ENCODE measurements at regions not wholly inside any gene's neighbourhood (a gene's known extent, or its start where the extent isn't known, plus 50 kb on each side); places are given as distances from the start of the nearest gene placed in this dataset.

GRCh38 chr9:89773170-89773569, 168.4 kb downstream of the GADD45G start:
- DNase-seq, result no peak

DNA sequence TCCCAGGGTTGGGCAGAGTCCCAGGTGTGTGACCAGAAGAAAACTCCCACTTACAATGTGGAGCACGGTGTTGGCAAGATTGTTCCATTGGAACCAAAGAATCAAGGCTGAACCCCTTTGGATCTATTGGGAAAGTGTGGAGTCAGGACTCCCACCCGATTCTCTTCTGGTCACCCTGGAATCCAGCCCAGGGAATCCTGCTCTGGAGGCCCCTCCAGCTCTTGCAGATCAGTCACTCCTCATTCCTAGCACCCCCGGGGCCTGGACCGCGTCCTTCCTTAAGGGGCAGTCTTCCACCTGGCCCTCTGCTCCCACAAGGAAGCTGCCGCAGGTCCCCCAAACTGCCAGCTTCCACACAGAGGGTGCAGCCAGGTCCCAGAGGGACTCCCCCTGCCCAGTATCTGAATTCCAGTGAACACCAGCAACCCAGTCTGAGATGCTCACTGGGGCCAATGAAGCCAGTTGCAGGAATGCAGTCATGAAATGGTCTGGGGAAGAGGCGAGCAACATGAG, 170.1 kb downstream of the GADD45G start:
- no peak for DNase-seq

DNA sequence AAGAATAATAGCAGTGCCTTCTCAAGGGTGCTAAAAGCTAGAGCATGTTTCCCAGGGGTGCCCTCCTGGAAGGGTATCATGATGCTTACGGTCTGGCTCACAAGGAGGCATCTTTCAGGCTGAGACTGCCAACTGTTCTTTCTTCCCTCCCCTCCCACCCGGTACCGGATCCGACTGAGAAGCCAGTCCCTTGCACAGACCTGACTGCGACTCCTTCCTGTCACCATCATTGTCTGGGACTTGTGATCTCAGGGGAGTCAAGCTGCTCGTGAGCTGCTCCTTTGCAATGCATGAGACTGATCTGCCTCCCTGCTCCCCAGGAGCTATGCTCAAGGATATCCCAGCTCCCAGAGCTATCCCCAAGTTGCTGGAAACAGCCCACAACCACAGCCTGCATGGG, 170.8 kb downstream of the GADD45G start:
- DNase-seq, result no peak

DNA sequence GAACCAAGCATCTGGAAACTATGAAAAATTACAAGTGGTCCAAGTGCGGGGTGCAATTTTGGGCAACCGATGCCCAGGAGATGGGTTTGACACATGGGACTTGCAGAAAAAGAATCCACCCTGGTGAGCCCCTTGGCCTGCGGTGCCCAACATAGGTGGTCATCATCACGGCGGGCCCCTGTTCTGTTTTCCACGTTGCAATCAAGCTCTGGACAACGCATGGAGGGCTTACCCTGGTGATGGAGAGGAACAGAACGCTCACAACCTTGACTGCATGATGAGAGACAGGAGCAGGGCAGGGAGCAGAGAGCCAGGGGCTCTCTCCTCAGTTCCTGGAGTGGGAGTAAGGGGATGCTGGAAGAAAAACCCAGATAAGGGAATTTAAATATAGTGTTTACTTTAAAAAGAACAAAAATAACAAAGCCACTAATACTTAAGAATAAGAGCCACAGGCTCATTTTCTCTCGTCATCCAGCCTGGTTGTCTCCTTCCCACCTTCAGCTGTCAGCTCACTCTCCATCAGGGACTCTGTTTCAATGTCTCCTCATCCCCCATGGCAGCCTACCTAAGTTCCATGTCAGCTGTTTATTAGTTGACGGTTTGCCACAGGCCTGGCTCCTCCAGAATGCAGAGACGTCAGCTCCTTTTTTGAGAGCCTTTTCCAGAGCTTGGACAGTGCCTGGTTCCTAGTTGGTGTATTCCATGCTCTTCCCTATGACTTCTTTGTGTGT, 172.1 kb downstream of the GADD45G start:
- no peak for DNase-seq

DNA sequence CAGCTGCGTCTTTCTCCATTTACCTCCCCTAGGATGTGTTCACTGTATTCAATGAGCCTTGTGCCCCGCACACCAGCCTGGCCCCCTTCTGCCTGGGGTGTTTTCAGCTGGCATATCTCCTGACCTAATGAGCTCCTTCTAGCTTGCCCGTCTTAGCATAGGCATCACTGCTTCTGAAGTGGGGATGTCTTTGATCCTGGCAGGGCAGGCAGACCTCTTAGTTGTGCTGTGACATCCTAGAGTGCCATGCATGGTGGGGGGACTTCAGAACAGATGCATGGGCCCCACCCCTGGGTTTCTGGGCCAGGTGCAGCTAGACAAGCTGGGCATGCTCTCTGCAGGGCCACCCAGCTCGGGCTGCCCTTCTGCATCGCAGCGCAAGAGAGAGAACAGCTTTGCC, 172.7 kb downstream of the GADD45G start:
- DNase-seq, result no peak

- DNase-seq, result no peak
These were observed 173.6 kb downstream of the GADD45G start for GRCh38 chr9:89778100-89779090.

DNA sequence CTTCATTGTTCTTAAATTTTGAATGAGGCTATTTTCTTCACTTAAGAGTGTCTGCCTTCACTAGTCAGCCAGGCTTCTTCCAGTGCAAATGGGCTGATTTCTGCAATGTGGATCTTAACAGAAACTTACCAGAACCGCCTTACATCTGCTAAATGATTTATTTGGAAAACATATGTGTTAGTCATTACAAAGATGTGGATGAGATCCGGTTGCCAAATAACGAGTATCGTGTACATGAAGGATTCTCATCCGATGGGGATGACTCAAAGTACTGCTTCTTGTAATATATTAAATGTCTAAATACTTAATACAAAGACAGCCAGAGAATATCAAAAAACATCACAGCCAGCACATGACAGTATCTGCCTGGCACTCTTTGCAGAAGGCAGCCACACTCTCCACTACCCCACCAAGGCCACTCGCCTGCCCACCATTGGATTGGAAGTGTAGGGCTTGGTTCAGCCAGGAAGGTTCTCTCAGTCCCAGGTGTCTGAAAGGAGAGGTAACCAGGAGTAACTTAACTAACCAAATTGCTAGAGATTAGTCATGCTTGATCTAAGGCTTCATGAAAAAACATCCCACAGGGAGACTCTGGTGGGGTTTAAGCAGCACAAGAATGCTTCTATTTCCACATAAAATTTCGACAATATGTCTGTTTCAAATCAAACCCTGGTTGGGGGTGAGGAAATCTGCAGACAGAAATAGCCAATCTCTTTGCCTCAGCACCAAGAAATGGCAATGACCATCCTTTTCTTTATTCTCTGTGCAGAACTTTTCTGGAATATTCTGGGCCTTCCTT, 174.8 kb downstream of the GADD45G start:
- no peak for DNase-seq

- DNase-seq, result no peak
These were observed 176.1 kb downstream of the GADD45G start for GRCh38 chr9:89780959-89781358.

DNA sequence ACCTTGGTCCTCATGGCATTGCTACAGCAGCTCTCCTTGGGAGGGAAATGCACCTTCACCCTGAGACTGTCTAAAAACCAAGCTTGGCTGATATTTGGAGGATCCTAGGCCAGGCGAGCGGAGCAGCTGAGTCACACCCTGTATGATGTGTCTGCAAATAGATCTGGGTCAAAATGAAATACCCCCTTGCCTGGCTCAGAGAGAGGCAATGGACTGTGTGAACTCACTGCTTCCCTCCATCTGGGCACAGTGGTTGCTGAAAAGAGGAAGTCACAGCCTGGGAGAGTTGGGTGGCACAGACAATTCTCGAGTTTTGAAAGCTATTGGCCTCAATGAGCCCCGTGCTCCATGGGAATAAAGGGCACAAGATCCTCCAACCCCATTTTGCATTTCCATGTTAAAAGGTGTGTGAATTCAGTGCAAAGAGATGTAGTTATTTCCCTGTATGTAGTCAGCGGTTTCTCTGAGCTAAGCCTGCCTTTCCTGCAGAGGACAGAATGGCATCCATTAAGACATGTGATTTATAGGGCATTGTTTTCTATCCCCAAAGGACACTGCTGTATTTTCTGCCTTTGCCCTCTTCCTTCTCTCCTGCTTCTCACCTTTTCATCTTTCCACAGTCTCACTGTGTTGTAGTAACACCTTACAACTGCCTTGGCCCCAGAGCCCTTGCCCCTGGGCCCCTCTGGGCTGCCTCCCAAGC, 177.2 kb downstream of the GADD45G start:
- DNase-seq, result no peak

- no peak for DNase-seq
These were observed 181.8 kb downstream of the GADD45G start for GRCh38 chr9:89786655-89787054.

GRCh38 chr9:89787595-89787994, 182.8 kb downstream of the GADD45G start:
- no peak for DNase-seq

DNA sequence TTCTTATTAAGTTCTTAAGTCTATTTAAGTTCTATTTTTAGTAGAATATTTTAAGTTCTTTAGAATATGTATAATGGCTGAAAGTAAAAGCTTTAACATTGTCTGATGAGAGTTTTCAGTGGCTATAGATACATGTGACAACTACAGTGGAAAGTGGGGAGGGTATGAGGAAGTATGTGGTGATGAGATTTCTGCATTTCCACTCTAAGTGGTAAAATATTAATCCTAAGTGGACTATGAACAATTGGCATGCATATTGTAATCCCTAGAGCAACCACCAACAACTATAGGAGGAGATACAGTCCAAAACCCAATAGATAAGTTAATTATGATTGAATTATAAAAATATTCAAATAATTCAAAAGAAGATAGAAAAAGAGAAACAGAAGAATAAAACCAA, 183.6 kb downstream of the GADD45G start:
- DNase-seq, result no peak

- no peak for DNase-seq
These were observed 185.2 kb downstream of the GADD45G start for GRCh38 chr9:89789922-89790510.

DNA sequence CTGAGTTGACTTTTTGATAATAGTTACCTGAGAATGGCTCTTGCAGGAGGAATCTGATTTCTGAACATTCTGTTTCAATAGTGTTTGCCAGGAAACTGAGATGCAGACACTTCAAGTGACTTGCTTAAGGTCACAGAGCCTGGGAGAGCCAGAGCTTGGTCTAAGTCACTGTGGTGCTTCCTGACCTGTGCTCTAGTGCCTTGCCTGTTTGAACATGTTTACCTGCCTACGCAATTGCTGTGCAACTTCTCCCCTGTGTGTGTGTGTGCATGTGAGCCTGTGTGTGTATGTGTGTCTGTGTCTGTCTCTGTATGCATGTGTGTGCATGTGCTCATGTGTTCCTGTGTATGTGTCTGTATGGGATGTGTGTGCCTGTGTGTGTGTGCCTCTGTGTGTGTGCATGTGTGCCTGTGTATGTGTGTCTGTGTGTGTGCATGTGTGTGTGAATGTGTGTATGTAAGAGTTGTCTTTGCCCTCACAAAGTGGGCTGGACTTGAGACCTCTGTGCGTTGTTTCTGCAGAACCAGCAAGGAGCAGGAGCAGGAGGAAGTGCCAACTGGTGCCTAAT, 185.8 kb downstream of the GADD45G start:
- no peak for DNase-seq

DNA sequence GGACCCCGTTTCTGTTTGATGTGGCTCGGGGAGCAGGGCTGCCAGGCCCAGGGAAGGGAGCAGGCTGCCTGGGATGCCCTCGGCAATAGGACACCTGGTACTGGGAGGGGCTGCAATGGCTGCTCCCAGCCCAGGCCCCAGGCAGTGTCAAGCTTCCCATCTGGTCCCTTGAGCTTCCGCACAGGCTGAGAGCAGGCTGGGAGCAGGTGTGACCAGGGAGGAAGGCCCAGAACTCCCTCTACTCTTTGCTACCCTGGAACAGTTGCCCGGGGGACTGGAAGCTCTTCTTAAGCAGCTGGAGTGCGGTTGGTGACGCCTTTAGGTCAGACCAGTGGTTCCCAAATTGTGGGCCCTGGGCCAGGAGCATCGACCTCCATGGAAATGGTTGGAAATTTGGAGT, 186.9 kb downstream of the GADD45G start:
- DNase-seq, result no peak

GRCh38 chr9:89792189-89793123, 187.6 kb downstream of the GADD45G start:
- DNase-seq, result no peak

GRCh38 chr9:89793124-89793495, 188.3 kb downstream of the GADD45G start:
- no peak for DNase-seq

GRCh38 chr9:89793551-89793950, 188.7 kb downstream of the GADD45G start:
- no peak for DNase-seq

- DNase-seq, result no peak
These were observed 190.1 kb downstream of the GADD45G start for GRCh38 chr9:89794918-89795317.

- no peak for DNase-seq
These were observed 190.9 kb downstream of the GADD45G start for GRCh38 chr9:89795538-89796195.

Measured in activated effector memory CD4-positive, alpha-beta T cell treated with anti-CD3 and anti-CD28 coated beads, Interleukin-2, amount 50 U/mL, for 16 hours (primary cell).